ENCODE measurements at regions not wholly inside any gene's neighbourhood (a gene's known extent, or its start where the extent isn't known, plus 50 kb on each side); places are given as distances from the start of the nearest gene placed in this dataset.

DNA sequence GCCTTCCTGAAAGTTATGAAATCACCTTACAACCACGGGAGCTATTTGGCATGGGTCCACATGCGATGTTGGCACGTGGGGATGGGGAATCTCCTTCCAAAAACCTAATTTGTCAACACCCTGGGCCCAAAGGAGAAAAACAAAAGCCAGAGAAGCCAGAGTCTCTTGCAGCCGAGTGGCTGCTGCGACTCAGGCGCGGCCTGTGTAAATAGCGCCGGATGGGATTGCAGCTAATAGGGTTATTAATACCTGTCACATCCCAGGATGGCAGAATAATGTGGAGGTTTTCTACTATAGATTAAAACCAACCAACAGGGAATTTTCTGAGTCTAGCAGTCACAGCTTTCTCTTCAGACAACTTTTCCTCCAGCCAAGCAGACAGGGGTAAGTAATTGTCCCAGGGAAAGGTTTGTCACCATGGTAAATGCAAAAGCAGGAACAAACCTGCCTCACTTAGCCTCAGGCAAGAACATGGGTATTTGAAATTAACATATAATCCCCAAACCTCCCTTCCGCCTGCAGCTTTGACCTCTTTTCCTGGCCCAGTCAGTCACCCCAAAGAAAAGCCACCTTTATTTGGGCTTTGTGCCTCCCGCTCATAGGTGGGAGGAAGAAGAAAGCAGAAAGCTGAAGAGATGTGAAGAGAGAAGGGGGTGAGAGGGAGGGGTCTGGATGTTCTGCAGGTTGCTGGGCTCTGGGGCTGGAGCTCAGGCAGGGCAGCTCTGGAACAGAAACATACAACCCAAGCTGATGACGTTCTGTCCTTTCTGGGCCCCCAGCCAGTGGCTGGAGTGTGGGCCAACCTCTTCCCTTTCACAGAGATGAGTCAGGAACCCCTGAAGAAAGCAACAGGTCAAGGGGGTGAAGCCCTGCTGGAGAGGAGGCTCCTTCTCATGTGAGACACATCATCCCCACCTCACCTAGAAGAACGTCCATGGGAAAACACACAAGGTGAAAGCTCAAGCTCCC is 376.5 kb downstream of the NXPE2 start:
- TF ChIP-seq RAD21 (IDR thresholded peaks at IDR 0.05; ENCODE audit: low read depth) = no peak
- H3K79me2 ChIP-seq (ENCODE audit: insufficient read depth, low read length) = no peaks in the 10 kb centered on the region
- no peak overlapping the region for H3K27ac ChIP-seq (ENCODE audit: low read depth, low read length)
- no peak for ATAC-seq
- no peak for DNase-seq (ENCODE audit: low read depth, low spot score)
- intact Hi-C loops (cut with micrococcal nuclease) = no loop called here
- no peak overlapping the region for H2AFZ ChIP-seq (ENCODE audit: low read depth, low read length, poor library complexity, severe bottlenecking)
- no peak overlapping the region for H3K9ac ChIP-seq (ENCODE audit: low read length)
- BruUV-seq (replicated peaks) = no TSS peak
- no peaks in the 10 kb centered on the region for H3K9me2 ChIP-seq (ENCODE audit: insufficient read depth)
- peaks cover 8 to 10% of the 10 kb centered on the region in 2 experiments; a peak in 2 of 4 replicates for H3K9me3 ChIP-seq (ENCODE audit: control insufficient read depth in 1 of 2, insufficient read depth in 1 of 2, low read depth in 1 of 2, low read length in 2 of 2)
- H3K4me1 ChIP-seq (ENCODE audit: control insufficient read depth in 1 of 2, insufficient read depth in 2 of 2, low read length in 2 of 2) = no peaks in the 10 kb centered on the region
- H3K36me3 ChIP-seq (ENCODE audit: control insufficient read depth in 1 of 2, insufficient read depth in 2 of 2, low read length in 2 of 2) = no peaks in the 10 kb centered on the region
- no peaks in the 10 kb centered on the region for H4K20me1 ChIP-seq (ENCODE audit: insufficient read depth)
- H3K4me2 ChIP-seq (ENCODE audit: low read length) = no peak overlapping the region
- RAD21 ChIA-PET (ENCODE audit: low non-redundant PET in 1 of 2, low total read pairs in 2 of 2, uncharacterized antibody in 2 of 2, unreplicated experiment in 2 of 2) = no interaction called here
- CTCF ChIA-PET = no interaction called here
- POLR2A ChIA-PET = no interaction called here
- H3K4me3 ChIP-seq (replicated peaks in 1 of 2; ENCODE audit: low read depth in 1 of 2, low read length in 2 of 2) = no peak overlapping the region
- H3K27me3 ChIP-seq (ENCODE audit: insufficient read depth, low read length) = no peaks in the 10 kb centered on the region

DNA sequence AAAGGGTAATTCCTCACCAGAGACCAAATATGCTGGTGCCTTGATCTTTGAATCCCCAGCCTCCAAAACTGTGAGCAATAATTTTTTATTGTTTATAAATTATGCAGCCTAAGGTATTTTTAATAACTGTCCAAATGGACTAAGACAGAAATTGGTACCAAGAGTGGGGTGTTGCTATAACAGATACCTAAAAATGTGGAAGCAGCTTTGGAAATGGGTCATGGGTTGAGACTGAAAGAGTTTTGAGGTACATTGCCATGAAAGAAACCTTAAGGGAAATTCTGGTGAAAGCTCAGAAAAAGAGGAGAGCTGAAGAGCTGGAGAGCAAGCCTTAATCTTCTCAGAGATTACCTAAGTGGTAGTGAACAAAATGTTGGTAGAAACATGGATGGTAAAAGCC is 378.2 kb downstream of the NXPE2 start:
- Histone ChIP-seq H3K36me3 (ENCODE audit: control insufficient read depth in 1 of 2, insufficient read depth in 2 of 2, low read length in 2 of 2) (no peaks in the 10 kb centered on the region), H3K79me2 (ENCODE audit: insufficient read depth, low read length) (no peaks in the 10 kb centered on the region), H3K9ac (ENCODE audit: low read length) (no peak overlapping the region), H3K4me2 (ENCODE audit: low read length) (no peak overlapping the region), H3K27me3 (ENCODE audit: insufficient read depth, low read length) (no peaks in the 10 kb centered on the region), H3K9me3 (ENCODE audit: control insufficient read depth in 1 of 2, insufficient read depth in 1 of 2, low read depth in 1 of 2, low read length in 2 of 2) (peaks cover 8 to 16% of the 10 kb centered on the region in 2 experiments; a peak in 2 of 4 replicates), H3K4me3 (replicated peaks in 1 of 2; ENCODE audit: low read depth in 1 of 2, low read length in 2 of 2) (no peak overlapping the region), H2AFZ (ENCODE audit: low read depth, low read length, poor library complexity, severe bottlenecking) (no peak overlapping the region), H4K20me1 (ENCODE audit: insufficient read depth) (no peaks in the 10 kb centered on the region), H3K27ac (ENCODE audit: low read depth, low read length) (no peak overlapping the region), H3K9me2 (ENCODE audit: insufficient read depth) (no peaks in the 10 kb centered on the region), H3K4me1 (ENCODE audit: control insufficient read depth in 1 of 2, insufficient read depth in 2 of 2, low read length in 2 of 2) (no peaks in the 10 kb centered on the region)
- DNase-seq (ENCODE audit: low read depth, low spot score) (no peak), ATAC-seq (no peak)
- BruUV-seq (replicated peaks) = no TSS peak
- intact Hi-C loops (cut with micrococcal nuclease) = no loop called here
- ChIA-PET POLR2A (no interaction called here), RAD21 (ENCODE audit: low non-redundant PET in 1 of 2, low total read pairs in 2 of 2, uncharacterized antibody in 2 of 2, unreplicated experiment in 2 of 2) (no interaction called here), CTCF (no interaction called here)
- TF ChIP-seq RAD21 (IDR thresholded peaks at IDR 0.05; ENCODE audit: low read depth) (no peak), FOSL1 (IDR thresholded peaks at IDR 0.05; ENCODE audit: low read depth) (no peak), ZFX (IDR thresholded peaks at IDR 0.05) (no peak), SP1 (IDR thresholded peaks at IDR 0.05; ENCODE audit: low read depth) (no peak), POLR2AphosphoS5 (IDR thresholded peaks at IDR 0.05; ENCODE audit: low read depth, low read length) (no peak), JUND (IDR thresholded peaks at IDR 0.05) (no peak)

All from HCT116 (cell line).